CD4-positive, alpha-beta T cell treated with Interleukin-4 for 1 hour (primary cell): ENCODE measurements at regions not wholly inside any gene's neighbourhood (a gene's known extent, or its start where the extent isn't known, plus 50 kb on each side); places are given as distances from the start of the nearest gene placed in this dataset.
"Not testable (repeated sequence)": the region's sequence is repeated elsewhere in the genome, so short reads cannot be mapped to it uniquely, and the experiment has no call there.

Source experiments
- DNase-seq, 2 donors: peaks; one replicate each; pipeline ENCODE4 v3.0.0-alpha.2; 2020 to 2022

DNA sequence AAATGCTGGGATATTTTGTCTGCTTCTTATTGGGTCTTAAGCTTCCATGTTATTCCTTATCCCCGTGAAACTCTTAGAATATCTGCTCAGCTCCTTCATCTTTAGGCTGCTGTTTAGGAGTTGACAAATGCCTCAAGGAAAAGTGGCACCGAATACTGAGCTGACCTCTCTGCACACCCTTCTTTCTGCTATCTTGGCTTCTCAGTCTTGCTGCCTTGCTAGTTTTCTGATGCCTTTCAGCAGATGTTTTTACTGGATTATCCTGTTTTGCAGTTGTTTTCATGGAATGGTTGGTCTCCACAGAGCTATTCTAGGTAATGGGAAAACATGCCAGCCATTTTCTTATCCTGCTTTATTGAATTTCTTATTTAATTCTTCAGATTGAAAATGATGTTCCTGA lies 86.3 kb downstream of the GYPE start:
- DNase-seq = no peak

DNA sequence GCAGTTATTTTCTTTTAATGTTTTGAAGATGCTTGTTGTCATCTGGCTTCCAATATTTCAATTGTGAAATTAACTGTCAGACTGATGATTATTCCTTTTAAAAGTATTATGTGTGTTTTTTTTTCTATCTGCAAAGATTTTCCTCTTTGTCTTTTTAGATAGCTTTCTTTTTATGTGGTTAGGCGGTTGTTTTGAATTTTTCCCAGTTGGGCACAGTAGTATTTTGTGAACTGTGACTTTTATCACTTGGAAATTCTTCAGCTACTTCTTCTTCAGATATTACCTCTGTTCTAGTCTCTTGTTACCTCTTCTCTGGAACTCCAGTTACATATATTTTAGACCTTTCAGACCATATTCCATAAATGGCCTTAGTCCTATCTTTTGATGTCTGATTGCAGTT lies 87.5 kb downstream of the GYPE start:
- DNase-seq = not testable (repeated sequence)

GRCh38 chr4:143815375-143815774 lies 90.0 kb downstream of the GYPE start:
- DNase-seq = not testable (repeated sequence)

- DNase-seq = not testable (repeated sequence)
These were observed 91.8 kb downstream of the GYPE start for GRCh38 chr4:143813431-143814154.

DNA sequence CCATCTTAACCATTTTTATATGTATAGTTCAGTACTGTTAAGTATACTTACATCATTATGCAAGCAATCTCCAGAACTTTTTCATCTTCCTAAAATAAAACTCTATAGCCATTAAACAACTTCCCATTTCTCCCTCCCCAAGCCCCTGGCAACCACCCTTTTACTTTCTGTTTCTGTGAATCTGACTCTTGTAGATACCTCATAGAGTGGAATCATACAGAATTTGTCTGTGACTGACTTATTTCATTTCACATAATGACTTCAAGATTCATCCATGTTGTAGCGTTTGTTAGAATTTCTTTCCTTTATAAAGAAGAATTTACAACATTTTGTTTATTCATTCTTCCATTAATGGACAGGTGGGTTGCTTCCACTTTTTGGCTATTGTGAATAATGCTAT lies 91.2 kb upstream of the FREM3 start:
- DNase-seq = not testable (repeated sequence)

DNA sequence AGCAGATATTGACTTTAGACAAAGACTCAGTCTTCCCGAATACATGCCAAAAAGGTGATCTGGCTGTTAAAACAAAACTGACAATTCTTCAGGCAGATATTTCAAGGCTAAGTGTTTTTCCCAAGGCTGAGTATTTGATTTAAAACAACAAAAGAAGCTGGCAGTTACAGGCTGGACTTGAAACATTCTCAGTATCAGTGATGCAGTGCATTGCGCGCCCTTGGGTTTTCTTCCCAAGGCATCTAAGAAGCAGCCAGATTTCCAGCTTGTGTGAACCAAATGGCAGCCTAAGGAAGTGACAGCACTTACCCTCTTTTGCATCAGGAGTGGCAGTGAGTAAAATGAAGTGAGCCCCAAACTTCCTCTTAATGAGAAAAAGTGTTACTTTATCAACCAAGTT lies 90.0 kb upstream of the FREM3 start:
- DNase-seq = not testable (repeated sequence)

DNA sequence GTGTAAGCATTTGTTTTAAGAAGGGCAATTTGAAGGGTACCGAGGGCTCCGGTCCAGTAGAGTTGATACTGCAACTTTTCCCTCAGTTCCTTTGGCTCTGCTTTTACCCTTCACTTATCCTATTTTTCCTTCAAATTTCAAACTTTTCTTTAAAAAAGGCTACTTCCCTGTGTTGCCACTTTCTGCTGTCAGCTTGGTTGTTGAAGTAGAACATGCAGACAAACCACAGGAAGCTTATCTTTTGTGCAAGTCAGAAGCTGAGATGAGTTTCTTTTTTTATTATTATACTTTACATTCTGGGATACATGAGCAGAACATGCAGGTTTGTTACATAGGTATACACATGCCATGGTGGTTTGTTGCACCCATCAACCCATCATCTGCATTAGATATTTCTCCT lies 89.1 kb upstream of the FREM3 start:
- not testable (repeated sequence) for DNase-seq

DNA sequence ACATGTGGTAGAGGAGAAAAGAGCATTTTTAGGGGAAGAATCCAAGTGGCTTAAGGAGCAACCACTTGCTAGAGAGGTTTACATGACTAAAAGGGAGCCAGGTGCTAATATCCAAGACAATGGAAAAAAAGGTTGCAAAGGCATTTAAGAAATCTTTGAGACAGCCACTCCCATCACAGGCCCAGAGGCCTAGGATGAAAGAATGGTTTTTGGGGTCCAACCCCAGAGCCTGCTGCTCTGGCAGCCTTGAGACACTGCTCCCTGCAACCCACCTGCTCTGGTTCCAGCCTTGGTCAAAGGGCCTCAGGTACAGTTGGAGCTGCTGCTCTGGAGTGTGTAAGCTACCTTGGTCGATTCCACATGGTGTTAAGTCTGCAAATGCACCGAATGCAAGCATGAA lies 84.1 kb upstream of the FREM3 start:
- no peak for DNase-seq

DNA sequence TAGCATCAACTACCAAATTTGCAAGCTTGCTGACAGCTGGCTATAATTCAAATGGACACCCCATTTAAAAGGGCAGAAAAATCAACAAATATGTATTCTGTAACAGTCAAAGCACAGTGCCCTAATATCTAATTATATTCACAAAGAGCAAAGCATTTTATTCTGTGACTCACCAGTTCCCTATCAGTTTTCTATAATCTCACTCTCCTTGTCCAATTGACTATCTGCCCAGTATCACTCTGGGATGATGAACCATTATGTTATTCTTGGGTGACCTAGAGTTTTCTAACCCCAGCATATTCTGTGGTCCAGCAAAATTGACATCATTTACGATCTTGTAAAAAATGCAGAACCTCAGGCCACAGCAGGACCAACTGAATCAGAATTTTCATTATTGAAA lies 82.0 kb upstream of the FREM3 start:
- no peak for DNase-seq

DNA sequence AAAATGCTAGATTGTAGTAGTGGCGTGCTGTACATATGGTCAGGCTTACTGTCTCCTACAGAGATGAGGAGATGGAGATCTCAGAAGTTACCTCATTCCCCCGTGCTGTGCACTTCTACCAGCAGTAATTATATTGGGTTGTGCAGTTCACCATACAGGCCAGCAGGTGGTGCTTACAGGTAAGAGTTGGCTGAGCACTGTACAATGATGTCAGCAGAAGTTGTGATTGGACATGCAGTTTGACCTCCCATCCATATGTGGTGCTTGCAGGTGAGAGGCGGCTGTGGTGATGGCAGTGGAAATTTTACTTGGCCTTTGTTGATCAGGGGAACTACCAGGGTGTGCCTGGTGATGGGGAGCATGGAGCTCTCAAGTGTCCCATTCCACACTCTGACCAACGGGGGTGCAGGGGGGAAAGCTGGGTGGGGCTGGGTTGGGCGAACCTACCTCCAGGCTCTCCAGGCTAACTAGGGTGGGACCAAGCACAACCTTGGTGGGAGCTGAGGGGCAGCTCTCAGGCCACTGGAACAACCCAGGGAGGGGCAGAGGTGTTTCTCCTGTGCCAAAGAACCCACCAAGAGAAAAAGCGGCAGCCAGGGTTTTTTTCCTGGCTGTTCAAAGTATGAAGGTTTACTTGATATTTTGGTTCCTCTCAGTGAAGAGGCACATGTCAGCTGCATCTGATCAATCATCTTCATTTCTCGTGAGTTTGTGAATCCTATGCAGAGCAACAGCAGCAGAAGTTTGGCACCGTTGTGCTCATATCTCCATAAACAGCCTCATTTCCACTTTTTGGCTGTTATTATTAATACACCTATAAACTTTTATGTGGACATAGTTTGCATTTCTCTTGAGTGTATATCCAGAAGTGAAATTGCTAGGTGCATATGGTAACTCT lies 73.8 kb upstream of the FREM3 start:
- peak; percentile 38 to 56 for DNase-seq

GRCh38 chr4:143771269-143771668 lies 70.8 kb upstream of the FREM3 start:
- no peak for DNase-seq

GRCh38 chr4:143768007-143768591 lies 67.6 kb upstream of the FREM3 start:
- DNase-seq = no peak

GRCh38 chr4:143763587-143763986 lies 63.1 kb upstream of the FREM3 start:
- no peak for DNase-seq

DNA sequence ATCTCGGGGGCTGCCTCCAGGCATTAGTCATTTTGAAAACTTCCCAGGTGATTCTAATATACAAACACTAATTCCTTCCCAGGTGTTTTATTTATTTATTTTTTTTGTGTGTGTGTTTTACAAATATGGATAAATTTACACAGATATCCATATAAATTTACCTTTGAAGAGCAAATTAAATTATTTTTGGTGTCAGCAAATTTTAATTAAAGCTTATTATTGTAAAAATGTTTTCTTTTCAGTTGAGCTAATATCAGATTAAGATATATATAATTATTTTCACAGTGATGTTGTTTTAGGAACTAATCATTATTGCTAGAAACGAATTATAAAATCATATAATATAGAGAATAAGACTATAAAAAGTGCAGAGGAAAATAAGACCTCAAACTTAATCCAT lies 62.0 kb upstream of the FREM3 start:
- DNase-seq = no peak
